ENCODE measurements at regions not wholly inside any gene's neighbourhood (a gene's known extent, or its start where the extent isn't known, plus 50 kb on each side); places are given as distances from the start of the nearest gene placed in this dataset.
"Not testable (repeated sequence)": the region's sequence is repeated elsewhere in the genome, so short reads cannot be mapped to it uniquely, and the experiment has no call there.

DNA sequence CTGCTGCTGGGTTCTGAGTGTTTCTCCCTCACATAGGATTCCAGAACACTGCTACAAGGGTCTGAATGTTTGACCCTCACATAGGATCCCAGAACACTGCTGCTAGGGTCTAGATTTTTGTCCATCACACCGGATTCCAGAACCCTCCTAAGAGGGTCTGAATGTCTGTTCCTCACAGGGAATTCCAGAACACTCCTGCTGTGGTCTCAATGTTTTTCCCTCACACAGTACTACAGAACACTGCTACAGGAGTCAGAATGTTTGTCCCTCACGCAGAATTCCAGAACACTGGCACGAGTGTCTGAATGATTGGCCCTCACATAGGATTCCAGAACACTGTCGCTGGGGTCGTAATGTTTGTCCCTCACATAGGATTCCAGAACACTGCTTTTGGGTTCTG lies 221.6 kb downstream of the FOXD4L6 start:
- DNase-seq (ENCODE audit: low read depth), result not testable (repeated sequence)

- DNase-seq (ENCODE audit: low read depth), result not testable (repeated sequence)
Measured at GRCh38 chr9:40892315-40892714, 236.2 kb downstream of the FOXD4L6 start.

- DNase-seq (ENCODE audit: low read depth), result not testable (repeated sequence)
Measured at GRCh38 chr9:40885858-40886257, 242.6 kb downstream of the FOXD4L6 start.

- not testable (repeated sequence) for DNase-seq (ENCODE audit: low read depth)
Measured at GRCh38 chr9:40884902-40885490, 243.5 kb downstream of the FOXD4L6 start.

- DNase-seq (ENCODE audit: low read depth), result no peak
Measured at GRCh38 chr9:40884072-40884901, 244.2 kb downstream of the FOXD4L6 start.

- not testable (repeated sequence) for DNase-seq (ENCODE audit: low read depth)
Measured at GRCh38 chr9:40883423-40884071, 244.9 kb downstream of the FOXD4L6 start.

- not testable (repeated sequence) for DNase-seq (ENCODE audit: low read depth)
Measured at GRCh38 chr9:40873753-40874295, 254.7 kb downstream of the FOXD4L6 start.

DNA sequence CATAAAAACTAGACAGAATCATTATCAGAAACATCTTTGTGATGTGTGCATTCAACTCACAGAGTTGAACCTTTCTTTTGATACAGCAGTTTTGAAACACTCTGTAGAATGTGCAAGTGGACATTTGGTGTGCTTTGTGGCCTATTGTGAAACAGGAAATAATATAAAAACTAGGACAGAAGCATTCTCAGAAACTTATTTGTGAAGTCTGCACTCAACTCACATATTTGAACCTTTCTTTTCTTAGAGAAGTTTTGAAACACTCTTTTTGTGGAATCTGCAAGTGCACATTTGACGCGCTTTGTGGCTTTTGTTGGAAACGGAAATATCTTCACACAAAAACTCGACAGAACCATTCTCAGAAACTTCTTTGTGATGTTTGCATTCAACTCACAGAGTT lies 260.0 kb downstream of the FOXD4L6 start:
- not testable (repeated sequence) for DNase-seq (ENCODE audit: low read depth)

All from stimulated activated CD8-positive, alpha-beta memory T cell treated with anti-CD3 and anti-CD28 coated beads, Interleukin-7, amount 100 ng/mL, for 24 hours (primary cell).